ENCODE measurements at regions not wholly inside any gene's neighbourhood (a gene's known extent, or its start where the extent isn't known, plus 50 kb on each side); places are given as distances from the start of the nearest gene placed in this dataset.
A peak's percentile ranks its signal among the peaks of the same experiment; 100 is the strongest.

DNA sequence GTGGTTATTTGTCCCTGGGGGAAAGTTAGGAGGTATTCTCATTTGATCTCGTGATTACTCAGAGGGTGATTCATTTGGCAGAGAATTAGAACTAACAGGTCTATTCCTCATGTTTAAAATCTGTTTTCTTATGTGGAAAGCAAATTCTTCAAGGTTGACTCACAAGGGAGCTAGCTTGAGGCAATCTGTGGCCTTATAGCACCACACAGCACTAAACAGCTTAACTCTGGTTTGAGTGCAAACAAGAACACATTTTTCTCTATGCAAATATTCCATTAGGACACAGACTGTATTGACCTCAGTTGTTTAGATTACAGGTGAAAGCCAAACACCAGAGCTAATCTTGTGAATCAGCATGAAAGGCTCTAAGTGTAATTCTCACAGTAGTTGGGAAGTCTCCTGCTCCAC, 694.4 kb upstream of the POU3F4 start:
- ATAC-seq (ENCODE audit: low read depth), result peak; percentile 97
- Histone ChIP-seq H3K27ac (ENCODE audit: poor library complexity, severe bottlenecking) (peak overlapping the region; percentile 59), H3K27me3 (ENCODE audit: insufficient read depth, poor library complexity, severe bottlenecking) (no peaks in the 10 kb centered on the region), H3K4me1 (ENCODE audit: insufficient read depth, poor library complexity, severe bottlenecking) (peaks cover 17% of the 10 kb centered on the region), H3K4me3 (ENCODE audit: severe bottlenecking) (no peak overlapping the region), H3K9me3 (ENCODE audit: severe bottlenecking) (no peaks in the 10 kb centered on the region), H3K36me3 (ENCODE audit: low read depth) (no peaks in the 10 kb centered on the region)
- DNase-seq (ENCODE audit: low spot score), result peak; percentile 34
- no peak for TF ChIP-seq CTCF (IDR thresholded peaks at IDR 0.05; ENCODE audit: poor library complexity, severe bottlenecking)

DNA sequence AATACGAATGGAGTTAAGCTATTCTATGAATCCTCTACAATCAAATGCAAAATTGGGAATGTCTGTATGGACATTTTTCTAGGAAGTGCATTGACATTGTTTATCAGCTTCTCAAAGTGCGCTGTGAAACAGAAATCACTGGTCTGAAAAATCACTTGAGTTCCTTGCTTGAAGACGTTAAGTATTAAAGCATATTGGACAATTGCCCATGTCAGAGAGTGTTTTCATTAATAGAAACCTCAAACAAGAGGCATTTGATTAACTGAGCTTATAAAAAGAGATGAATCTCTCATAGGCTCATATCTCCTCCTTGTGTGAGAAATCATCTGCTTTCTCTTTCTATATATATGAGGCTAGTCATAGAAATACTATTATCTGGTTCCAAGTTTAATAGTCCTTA, 692.1 kb upstream of the POU3F4 start:
- no peak overlapping the region for H3K4me3 ChIP-seq (ENCODE audit: severe bottlenecking)
- no peaks in the 10 kb centered on the region for H3K9me3 ChIP-seq (ENCODE audit: severe bottlenecking)
- H3K27me3 ChIP-seq (ENCODE audit: insufficient read depth, poor library complexity, severe bottlenecking), result no peaks in the 10 kb centered on the region
- H3K4me1 ChIP-seq (ENCODE audit: insufficient read depth, poor library complexity, severe bottlenecking), result peaks cover 17% of the 10 kb centered on the region
- ATAC-seq (ENCODE audit: low read depth) (no peak), DNase-seq (ENCODE audit: low spot score) (no peak)
- peak overlapping the region; percentile 60 for H3K27ac ChIP-seq (ENCODE audit: poor library complexity, severe bottlenecking)
- H3K36me3 ChIP-seq (ENCODE audit: low read depth), result no peaks in the 10 kb centered on the region
- TF ChIP-seq CTCF (IDR thresholded peaks at IDR 0.05; ENCODE audit: poor library complexity, severe bottlenecking), result no peak

- Histone ChIP-seq H3K36me3 (ENCODE audit: low read depth) (no peaks in the 10 kb centered on the region), H3K9me3 (ENCODE audit: severe bottlenecking) (no peaks in the 10 kb centered on the region), H3K4me1 (ENCODE audit: insufficient read depth, poor library complexity, severe bottlenecking) (peaks cover 17% of the 10 kb centered on the region), H3K4me3 (ENCODE audit: severe bottlenecking) (no peak overlapping the region), H3K27ac (ENCODE audit: poor library complexity, severe bottlenecking) (peak overlapping the region; percentile 60), H3K27me3 (ENCODE audit: insufficient read depth, poor library complexity, severe bottlenecking) (no peaks in the 10 kb centered on the region)
- ATAC-seq (ENCODE audit: low read depth), result peak; percentile 54
- TF ChIP-seq CTCF (IDR thresholded peaks at IDR 0.05; ENCODE audit: poor library complexity, severe bottlenecking), result no peak
- DNase-seq (ENCODE audit: low spot score), result no peak
These were observed 691.5 kb upstream of the POU3F4 start for GRCh38 chrX:82816562-82816961.

GRCh38 chrX:82842286-82842685, 665.8 kb upstream of the POU3F4 start:
- TF ChIP-seq CTCF (IDR thresholded peaks at IDR 0.05; ENCODE audit: poor library complexity, severe bottlenecking), result no peak
- no peaks in the 10 kb centered on the region for H3K36me3 ChIP-seq (ENCODE audit: low read depth)
- H3K4me1 ChIP-seq (ENCODE audit: insufficient read depth, poor library complexity, severe bottlenecking), result no peaks in the 10 kb centered on the region
- no peak overlapping the region for H3K27ac ChIP-seq (ENCODE audit: poor library complexity, severe bottlenecking)
- no peak overlapping the region for H3K4me3 ChIP-seq (ENCODE audit: severe bottlenecking)
- no peaks in the 10 kb centered on the region for H3K27me3 ChIP-seq (ENCODE audit: insufficient read depth, poor library complexity, severe bottlenecking)
- no peaks in the 10 kb centered on the region for H3K9me3 ChIP-seq (ENCODE audit: severe bottlenecking)
- ATAC-seq (ENCODE audit: low read depth), result no peak
- no peak for DNase-seq (ENCODE audit: low spot score)

- ATAC-seq (ENCODE audit: low read depth) (no peak), DNase-seq (ENCODE audit: low spot score) (no peak)
- TF ChIP-seq CTCF (IDR thresholded peaks at IDR 0.05; ENCODE audit: poor library complexity, severe bottlenecking), result no peak
- H3K4me3 ChIP-seq (ENCODE audit: severe bottlenecking), result no peak overlapping the region
- H3K27ac ChIP-seq (ENCODE audit: poor library complexity, severe bottlenecking), result no peak overlapping the region
- no peaks in the 10 kb centered on the region for H3K27me3 ChIP-seq (ENCODE audit: insufficient read depth, poor library complexity, severe bottlenecking)
- no peaks in the 10 kb centered on the region for H3K36me3 ChIP-seq (ENCODE audit: low read depth)
- no peaks in the 10 kb centered on the region for H3K4me1 ChIP-seq (ENCODE audit: insufficient read depth, poor library complexity, severe bottlenecking)
- H3K9me3 ChIP-seq (ENCODE audit: severe bottlenecking), result no peaks in the 10 kb centered on the region
These were observed 660.0 kb upstream of the POU3F4 start for GRCh38 chrX:82848111-82848510.
